WERI-Rb-1 (cell line): ENCODE measurements at regions not wholly inside any gene's neighbourhood (a gene's known extent, or its start where the extent isn't known, plus 50 kb on each side); places are given as distances from the start of the nearest gene placed in this dataset.

Source experiments
- DNase-seq: peaks from one replicate; pipeline ENCODE4 v3.0.0-alpha.2; 2020
- H3K27ac ChIP-seq: fragments of 250-450 bp; sonication (Bioruptor Pico); 2 replicates; pipeline ENCODE4 v1.5.1; 2020; ENCODE audit warnings: mild to moderate bottlenecking, moderate library complexity
- H3K27me3 ChIP-seq: fragments of 250-450 bp; sonication (Bioruptor Pico); 2 replicates; pipeline ENCODE4 v1.5.1; 2021; ENCODE audit warnings: mild to moderate bottlenecking, low read depth, moderate library complexity; ENCODE audit not compliant: insufficient read depth, severe bottlenecking
- H3K36me3 ChIP-seq: fragments of 250-450 bp; sonication (Bioruptor Pico); 2 replicates; pipeline ENCODE4 v1.5.1; 2020; ENCODE audit warnings: mild to moderate bottlenecking, moderate library complexity
- H3K4me3 ChIP-seq: 2 replicates; pipeline ENCODE4 v1.5.1; 2011; ENCODE audit warnings: low read depth, mild to moderate bottlenecking, control low read depth, low read length
- H3K9me3 ChIP-seq: fragments of 250-450 bp; sonication (Bioruptor Pico); 2 replicates; pipeline ENCODE4 v1.5.1; 2021; ENCODE audit warnings: mild to moderate bottlenecking, moderate library complexity; ENCODE audit not compliant: severe bottlenecking
- TF ChIP-seq, protein P1 (sequence below): IDR thresholded peaks from 2 replicates; pipeline ENCODE4 v1.5.1; 2011; ENCODE audit warnings: low read depth, mild to moderate bottlenecking, control low read depth, inconsistent platforms, low read length

GRCh38 chr2:234309431-234309830, 187.4 kb downstream of the ARL4C start:
- no peak for DNase-seq
- Histone ChIP-seq H3K27ac (no peak overlapping the region), H3K9me3 (no peaks in the 10 kb centered on the region), H3K27me3 (no peaks in the 10 kb centered on the region), H3K36me3 (no peaks in the 10 kb centered on the region), H3K4me3 (no peak overlapping the region)
- TF ChIP-seq, protein P1, sequence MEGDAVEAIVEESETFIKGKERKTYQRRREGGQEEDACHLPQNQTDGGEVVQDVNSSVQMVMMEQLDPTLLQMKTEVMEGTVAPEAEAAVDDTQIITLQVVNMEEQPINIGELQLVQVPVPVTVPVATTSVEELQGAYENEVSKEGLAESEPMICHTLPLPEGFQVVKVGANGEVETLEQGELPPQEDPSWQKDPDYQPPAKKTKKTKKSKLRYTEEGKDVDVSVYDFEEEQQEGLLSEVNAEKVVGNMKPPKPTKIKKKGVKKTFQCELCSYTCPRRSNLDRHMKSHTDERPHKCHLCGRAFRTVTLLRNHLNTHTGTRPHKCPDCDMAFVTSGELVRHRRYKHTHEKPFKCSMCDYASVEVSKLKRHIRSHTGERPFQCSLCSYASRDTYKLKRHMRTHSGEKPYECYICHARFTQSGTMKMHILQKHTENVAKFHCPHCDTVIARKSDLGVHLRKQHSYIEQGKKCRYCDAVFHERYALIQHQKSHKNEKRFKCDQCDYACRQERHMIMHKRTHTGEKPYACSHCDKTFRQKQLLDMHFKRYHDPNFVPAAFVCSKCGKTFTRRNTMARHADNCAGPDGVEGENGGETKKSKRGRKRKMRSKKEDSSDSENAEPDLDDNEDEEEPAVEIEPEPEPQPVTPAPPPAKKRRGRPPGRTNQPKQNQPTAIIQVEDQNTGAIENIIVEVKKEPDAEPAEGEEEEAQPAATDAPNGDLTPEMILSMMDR = no peak

- Histone ChIP-seq H3K4me3 (no peak overlapping the region), H3K27ac (no peak overlapping the region), H3K27me3 (no peaks in the 10 kb centered on the region), H3K9me3 (no peaks in the 10 kb centered on the region), H3K36me3 (no peaks in the 10 kb centered on the region)
- TF ChIP-seq, protein P1 = no peak
- no peak for DNase-seq
Observed at GRCh38 chr2:234308813-234309195, 188.1 kb downstream of the ARL4C start.

GRCh38 chr2:234308073-234308812, 188.6 kb downstream of the ARL4C start:
- no peaks in the 10 kb centered on the region for H3K36me3 ChIP-seq
- H3K4me3 ChIP-seq = no peak overlapping the region
- TF ChIP-seq, protein P1 = no peak
- DNase-seq = no peak
- no peak overlapping the region for H3K27ac ChIP-seq
- H3K9me3 ChIP-seq = no peaks in the 10 kb centered on the region
- no peaks in the 10 kb centered on the region for H3K27me3 ChIP-seq

GRCh38 chr2:234307322-234307961, 189.4 kb downstream of the ARL4C start:
- DNase-seq = no peak
- TF ChIP-seq, protein P1 = no peak
- no peak overlapping the region for H3K4me3 ChIP-seq
- H3K9me3 ChIP-seq = no peaks in the 10 kb centered on the region
- H3K27me3 ChIP-seq = no peaks in the 10 kb centered on the region
- H3K36me3 ChIP-seq = no peaks in the 10 kb centered on the region
- no peak overlapping the region for H3K27ac ChIP-seq

DNA sequence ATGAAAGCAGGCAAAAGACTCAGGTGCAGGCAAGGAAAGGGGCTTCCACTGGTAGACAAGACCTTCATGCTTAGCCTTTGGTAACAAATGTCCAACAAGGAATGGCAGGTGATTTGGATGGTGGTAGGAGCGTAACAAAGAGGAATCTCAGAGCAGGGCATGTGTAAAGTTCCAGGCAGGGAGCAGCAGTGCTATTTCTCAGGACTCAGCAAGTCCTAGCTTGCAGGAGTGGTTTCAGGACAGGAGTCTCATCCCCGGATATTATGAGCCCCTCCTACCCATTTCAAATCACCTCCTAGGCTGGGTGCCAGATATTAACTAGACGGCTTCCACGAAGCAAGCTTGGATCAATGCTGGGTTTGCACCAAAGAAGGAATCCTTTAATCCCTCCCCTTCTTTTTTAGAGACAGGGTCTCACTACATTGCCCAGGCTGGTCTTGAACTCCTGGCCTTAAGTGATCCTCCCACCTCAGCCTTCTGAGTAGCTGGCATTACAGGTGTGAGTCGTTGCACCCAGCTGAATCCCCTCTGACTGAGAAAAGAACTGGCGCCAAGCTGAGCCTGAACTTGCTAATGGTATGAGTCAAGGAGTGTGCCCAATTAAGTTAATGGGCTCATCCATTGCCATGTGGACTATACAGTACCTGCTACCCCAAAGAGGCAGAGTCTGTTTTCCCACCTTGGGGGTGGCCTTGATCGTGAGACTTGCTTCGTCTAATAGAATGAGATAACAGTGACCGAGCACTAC, 190.3 kb downstream of the ARL4C start:
- no peak for DNase-seq
- Histone ChIP-seq H3K36me3 (no peaks in the 10 kb centered on the region), H3K4me3 (no peak overlapping the region), H3K27ac (no peak overlapping the region), H3K9me3 (no peaks in the 10 kb centered on the region), H3K27me3 (no peaks in the 10 kb centered on the region)
- TF ChIP-seq, protein P1 = no peak
